Endothelial cell of umbilical vein (primary cell): ENCODE measurements at regions not wholly inside any gene's neighbourhood (a gene's known extent, or its start where the extent isn't known, plus 50 kb on each side); places are given as distances from the start of the nearest gene placed in this dataset.

Experiments
- CTCF ChIP-seq, 2 donors: IDR thresholded peaks; 1 replicate in 1 of 2; 2 replicates in 1 of 2; pipeline ENCODE4 v1.5.1; 2011; ENCODE audit warnings: low read length in 2 of 2, mild to moderate bottlenecking in 2 of 2, moderate library complexity in 2 of 2, control low read depth in 1 of 2, inconsistent platforms in 1 of 2, low read depth in 1 of 2; ENCODE audit not compliant: insufficient read depth in 1 of 2; ENCODE audit errors: extremely low read depth in 1 of 2
- EZH2 ChIP-seq: IDR thresholded peaks from 2 replicates; pipeline ENCODE4 v1.6.1; 2012; ENCODE audit warnings: borderline replicate concordance, low read depth, mild to moderate bottlenecking, moderate library complexity, low read length, inconsistent platforms; ENCODE audit not compliant: severe bottlenecking
- GATA2 ChIP-seq: IDR thresholded peaks from 2 replicates; pipeline ENCODE4 v1.7.0; 2011; ENCODE audit warnings: low read depth, mild to moderate bottlenecking, moderate library complexity, mixed read lengths, low read length; ENCODE audit not compliant: insufficient read length, insufficient read depth
- MAX ChIP-seq: IDR thresholded peaks from 2 replicates; pipeline ENCODE4 v1.6.1; 2011; ENCODE audit not compliant: insufficient read depth, insufficient read length
- MYC ChIP-seq: IDR thresholded peaks from one replicate; pipeline ENCODE4 v1.6.1; 2011; ENCODE audit warnings: mild to moderate bottlenecking, low read depth, low read length
- POLR2A ChIP-seq: IDR thresholded peaks from 2 replicates; pipeline ENCODE4 v1.6.1; 2012; ENCODE audit warnings: low read depth, mild to moderate bottlenecking, control low read depth, low read length
- POLR2AphosphoS5 ChIP-seq: IDR thresholded peaks from 2 replicates; pipeline ENCODE4 v1.6.1; 2012; ENCODE audit warnings: low read depth, mild to moderate bottlenecking, control low read depth, low read length, moderate library complexity; ENCODE audit not compliant: insufficient read depth

- TF ChIP-seq MYC, result no peak
- no peak for TF ChIP-seq EZH2
- no peak for TF ChIP-seq CTCF (IDR thresholded peaks at IDR 0.05; ENCODE audit: extremely low read depth in 1 of 2, insufficient read depth in 1 of 2, low read depth in 1 of 2, low read length in 2 of 2)
- no peak for TF ChIP-seq MAX
- no peak for TF ChIP-seq POLR2A
- TF ChIP-seq POLR2AphosphoS5, result no peak
- TF ChIP-seq GATA2, result no peak
Measured at GRCh38 chr6:63394656-63395308, 75.0 kb upstream of the LGSN start.
